CD4-positive, alpha-beta T cell treated with Interferon gamma for 1 hour (primary cell): ENCODE measurements at regions not wholly inside any gene's neighbourhood (a gene's known extent, or its start where the extent isn't known, plus 50 kb on each side); places are given as distances from the start of the nearest gene placed in this dataset.

Experiments used
- DNase-seq: peaks from one replicate; pipeline ENCODE4 v3.0.0-alpha.2; 2020

DNA sequence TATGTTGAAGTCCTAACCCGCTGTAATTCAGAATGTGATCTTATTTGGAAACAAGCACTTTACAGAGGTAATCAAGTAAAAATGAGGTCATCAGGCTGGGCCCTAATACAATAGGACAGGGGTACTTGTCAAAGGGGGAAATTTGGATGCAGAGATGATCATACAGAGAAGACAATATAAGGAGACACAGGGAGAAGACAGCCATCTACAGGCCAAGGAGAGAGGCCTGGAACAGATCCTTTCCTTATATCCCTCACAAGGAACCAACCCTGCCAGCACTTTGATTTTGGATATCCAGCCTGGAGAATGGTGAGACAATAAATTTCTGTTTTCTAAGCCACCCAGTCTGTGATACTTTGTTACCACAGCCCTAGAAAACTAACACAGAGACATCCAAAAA is 104.3 kb downstream of the METTL4 start:
- no peak for DNase-seq

DNA sequence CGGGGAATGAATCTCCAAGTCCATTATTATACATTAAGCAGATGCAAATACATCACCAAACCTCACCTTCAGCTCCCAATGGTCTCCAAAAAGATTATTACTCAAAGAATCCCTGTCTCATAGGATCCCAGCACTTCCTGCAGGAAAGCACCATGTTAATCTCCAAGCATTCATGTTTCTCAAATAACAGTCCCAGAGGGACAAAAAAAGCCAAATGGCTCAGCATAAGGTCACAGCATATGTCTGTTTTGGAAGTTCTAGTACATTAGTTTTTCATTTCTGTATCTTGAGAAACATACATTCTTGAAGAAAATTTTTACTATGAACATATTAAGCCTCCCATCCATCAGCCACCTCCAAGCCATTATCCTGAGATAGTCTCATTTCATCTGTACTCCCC is 103.3 kb downstream of the METTL4 start:
- no peak for DNase-seq

DNA sequence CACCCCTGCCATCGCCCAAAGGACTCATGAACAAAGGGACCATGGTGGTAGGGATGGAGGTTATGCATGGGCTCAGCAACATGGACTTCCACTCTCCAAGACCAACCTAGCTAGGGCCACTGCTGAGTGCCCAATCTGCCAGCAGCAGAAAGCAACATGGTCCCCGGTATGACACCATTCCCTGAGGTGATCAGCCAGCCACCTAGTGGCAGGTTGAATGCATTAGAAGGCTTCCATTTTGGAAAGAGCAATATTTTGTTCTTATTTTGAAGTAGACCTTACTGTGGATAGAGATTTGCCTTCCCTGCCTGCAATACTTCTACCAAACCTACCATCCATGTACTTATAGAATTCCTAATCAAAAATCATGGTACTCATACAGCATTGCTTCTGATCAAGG is 99.8 kb downstream of the METTL4 start:
- DNase-seq, result no peak

DNA sequence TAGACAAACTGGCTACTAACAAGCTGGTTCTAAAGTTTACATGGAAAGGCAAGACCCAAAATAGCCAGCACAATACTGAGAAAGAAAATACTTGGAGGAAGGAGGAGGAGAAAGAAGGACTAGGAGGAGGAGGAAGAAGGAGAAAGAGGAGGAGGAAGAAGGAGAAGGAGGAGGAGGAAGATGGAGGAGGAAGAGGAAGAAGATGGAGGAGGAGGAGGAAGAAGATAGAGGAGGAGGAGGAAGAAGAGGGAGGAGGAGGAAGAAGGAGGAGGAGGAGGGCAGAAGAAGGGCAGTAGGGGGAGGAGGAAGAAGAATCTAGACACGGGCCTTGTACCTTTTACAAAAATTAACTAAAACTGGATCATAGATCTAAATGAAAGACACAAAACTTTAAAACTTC is 92.6 kb downstream of the METTL4 start:
- DNase-seq, result no peak

DNA sequence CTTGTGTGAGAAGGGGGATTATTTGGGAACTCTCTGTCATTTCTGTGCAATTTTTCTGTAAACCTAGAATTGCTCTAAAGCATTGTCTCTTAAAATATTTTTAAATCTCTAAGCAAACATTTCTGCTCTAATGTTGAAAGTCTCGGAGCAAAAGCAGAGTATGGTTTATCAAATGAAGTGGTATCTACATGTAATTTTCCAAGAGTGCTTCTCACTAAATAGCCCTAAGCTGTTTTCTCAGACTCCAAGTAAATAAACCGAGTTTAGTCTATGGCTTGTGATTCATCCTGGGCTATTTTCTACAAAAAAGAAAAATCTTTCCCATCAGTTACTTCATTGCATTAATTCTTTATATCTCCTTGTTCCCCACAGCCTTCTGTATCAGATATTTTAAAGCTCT is 90.8 kb downstream of the METTL4 start:
- DNase-seq, result no peak

DNA sequence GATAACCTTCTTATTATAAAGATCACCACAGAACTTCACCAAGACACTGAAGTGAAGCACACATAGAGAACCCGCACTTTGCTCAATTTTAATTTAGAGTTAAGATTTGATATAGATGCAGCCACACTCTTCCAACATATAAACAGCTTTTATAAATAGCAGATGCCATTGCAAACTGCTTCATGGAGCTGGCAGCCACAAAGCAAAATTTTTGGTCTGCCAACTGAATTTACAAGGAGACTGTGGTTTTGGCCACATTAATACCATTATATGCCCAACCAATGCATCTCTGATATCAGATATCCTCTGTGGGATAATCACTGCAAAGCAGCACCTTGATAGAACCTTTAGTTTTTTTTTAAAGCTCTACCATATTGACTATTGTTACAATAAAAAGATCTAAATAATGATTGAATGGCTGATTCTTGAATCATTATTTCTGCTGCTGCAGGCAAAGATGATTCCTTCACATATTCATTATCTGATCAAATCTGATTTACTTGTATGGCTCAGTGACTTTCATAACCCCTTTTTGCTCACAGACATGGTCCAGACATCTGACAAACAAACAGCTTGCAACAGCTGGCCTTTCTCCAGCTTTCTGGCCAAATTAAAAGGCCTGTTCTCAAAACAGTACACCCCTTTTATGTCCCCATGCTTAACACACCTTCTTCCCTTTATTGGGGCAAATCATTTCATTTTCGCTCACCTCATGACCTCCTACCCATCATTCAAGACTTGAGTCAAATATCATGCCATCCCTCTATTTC is 88.4 kb downstream of the METTL4 start:
- no peak for DNase-seq

DNA sequence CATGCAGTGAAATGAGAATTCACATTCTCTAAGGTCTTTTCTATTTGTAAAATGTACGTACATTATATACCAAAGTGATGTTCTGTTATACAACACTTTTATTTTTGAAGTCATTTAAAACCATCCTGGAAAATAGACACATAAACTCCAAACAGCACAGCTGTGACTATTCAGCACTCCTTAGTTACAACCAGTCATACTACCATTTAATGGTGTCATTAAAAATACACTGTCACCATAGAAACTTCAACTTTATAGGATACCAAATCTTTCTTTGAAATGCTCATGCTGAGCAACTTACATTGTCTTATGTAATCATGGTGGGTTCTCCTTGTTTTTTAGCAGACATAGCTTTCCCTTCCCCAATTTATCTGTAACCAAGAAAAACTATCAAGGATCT is 85.3 kb downstream of the METTL4 start:
- DNase-seq, result no peak

DNA sequence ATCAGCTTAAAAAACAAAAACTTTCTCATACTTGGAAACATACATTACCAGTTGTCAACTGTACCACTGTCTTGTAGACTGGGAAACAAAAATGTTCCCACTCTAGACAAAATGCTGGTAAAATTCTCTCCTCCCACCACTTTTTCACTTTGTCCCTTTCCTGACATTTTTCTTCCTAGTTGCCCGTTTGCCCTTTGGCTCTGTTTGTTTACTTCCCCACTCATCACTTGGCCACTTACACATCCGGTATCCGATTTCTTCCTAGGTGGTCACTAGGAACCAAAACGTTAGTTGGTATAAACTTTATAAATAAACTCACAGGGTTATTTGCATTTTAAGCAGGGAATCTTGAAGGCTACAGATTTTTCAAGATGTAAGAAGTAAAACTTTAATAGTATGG is 84.9 kb downstream of the METTL4 start:
- DNase-seq, result no peak
